ENCODE measurements at regions not wholly inside any gene's neighbourhood (a gene's known extent, or its start where the extent isn't known, plus 50 kb on each side); places are given as distances from the start of the nearest gene placed in this dataset.

DNA sequence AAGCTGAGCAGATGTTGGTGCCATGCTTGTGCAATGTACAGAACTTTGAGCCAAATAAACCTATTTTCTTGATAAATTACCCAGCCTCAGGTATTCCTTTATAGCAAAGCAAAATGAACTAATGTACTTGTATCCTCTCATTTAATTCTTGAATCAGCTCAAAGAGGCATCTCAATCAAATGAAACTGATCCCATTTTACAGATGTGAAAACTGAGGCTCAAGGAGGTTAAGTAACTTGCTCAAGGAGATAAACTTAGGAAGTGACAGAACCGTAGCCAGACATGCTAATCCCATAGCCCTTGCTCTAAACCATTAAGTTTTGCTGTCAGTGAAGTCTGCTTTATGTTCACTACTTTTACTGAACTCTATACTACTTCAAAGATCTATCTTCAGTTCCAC lies 467.0 kb upstream of the UBE2E3 start:
- Histone ChIP-seq H2AFZ (ENCODE audit: low read length) (no peak overlapping the region), H3K9ac (ENCODE audit: low read length) (no peak overlapping the region), H3K4me1 (ENCODE audit: low read length) (peaks cover 19% of the 10 kb centered on the region; the same call in 1 of the 2 replicates), H4K20me1 (ENCODE audit: insufficient read depth, low read length) (no peaks in the 10 kb centered on the region), H3K9me3 (replicated peaks; ENCODE audit: insufficient read depth, low read length) (no peaks in the 10 kb centered on the region), H3K27ac (ENCODE audit: low read length) (no peak overlapping the region), H3K79me2 (ENCODE audit: low read length) (no peaks in the 10 kb centered on the region), H3K36me3 (replicated peaks; ENCODE audit: insufficient read depth, low read length) (no peaks in the 10 kb centered on the region), H3K27me3 (replicated peaks; ENCODE audit: insufficient read depth, low read length) (no peaks in the 10 kb centered on the region), H3K9me2 (replicated peaks; ENCODE audit: insufficient read depth, low read length) (no peaks in the 10 kb centered on the region), H3K4me3 (ENCODE audit: low read length) (no peak overlapping the region), H3F3A (ENCODE audit: insufficient read depth, low read length) (no peaks in the 10 kb centered on the region), H3K4me2 (ENCODE audit: low read depth, low read length) (no peak overlapping the region)
- TF ChIP-seq EZH2 (optimal IDR thresholded peaks at IDR 0.05; ENCODE audit: low read depth, low read length) (no peak), CTCF (IDR thresholded peaks at IDR 0.05; ENCODE audit: low read length) (no peak), EZH2phosphoT487 (IDR thresholded peaks at IDR 0.05; ENCODE audit: low read length) (no peak)
- no peak for DNase-seq

- H3K79me2 ChIP-seq (ENCODE audit: low read length): no peaks in the 10 kb centered on the region
- H3K27ac ChIP-seq (ENCODE audit: low read length): no peak overlapping the region
- TF ChIP-seq EZH2 (optimal IDR thresholded peaks at IDR 0.05; ENCODE audit: low read depth, low read length) (no peak), CTCF (IDR thresholded peaks at IDR 0.05; ENCODE audit: low read length) (no peak), EZH2phosphoT487 (IDR thresholded peaks at IDR 0.05; ENCODE audit: low read length) (no peak)
- H3K9ac ChIP-seq (ENCODE audit: low read length): no peak overlapping the region
- H3F3A ChIP-seq (ENCODE audit: insufficient read depth, low read length): no peaks in the 10 kb centered on the region
- no peaks in the 10 kb centered on the region for H3K9me2 ChIP-seq (replicated peaks; ENCODE audit: insufficient read depth, low read length)
- H3K4me2 ChIP-seq (ENCODE audit: low read depth, low read length): no peak overlapping the region
- no peaks in the 10 kb centered on the region for H3K27me3 ChIP-seq (replicated peaks; ENCODE audit: insufficient read depth, low read length)
- no peaks in the 10 kb centered on the region for H3K4me1 ChIP-seq (ENCODE audit: low read length)
- H2AFZ ChIP-seq (ENCODE audit: low read length): no peak overlapping the region
- no peaks in the 10 kb centered on the region for H4K20me1 ChIP-seq (ENCODE audit: insufficient read depth, low read length)
- no peak for DNase-seq
- no peak overlapping the region for H3K4me3 ChIP-seq (ENCODE audit: low read length)
- no peaks in the 10 kb centered on the region for H3K36me3 ChIP-seq (replicated peaks; ENCODE audit: insufficient read depth, low read length)
- H3K9me3 ChIP-seq (replicated peaks; ENCODE audit: insufficient read depth, low read length): no peaks in the 10 kb centered on the region
These were observed 471.9 kb upstream of the UBE2E3 start for GRCh38 chr2:180508458-180508857.

DNA sequence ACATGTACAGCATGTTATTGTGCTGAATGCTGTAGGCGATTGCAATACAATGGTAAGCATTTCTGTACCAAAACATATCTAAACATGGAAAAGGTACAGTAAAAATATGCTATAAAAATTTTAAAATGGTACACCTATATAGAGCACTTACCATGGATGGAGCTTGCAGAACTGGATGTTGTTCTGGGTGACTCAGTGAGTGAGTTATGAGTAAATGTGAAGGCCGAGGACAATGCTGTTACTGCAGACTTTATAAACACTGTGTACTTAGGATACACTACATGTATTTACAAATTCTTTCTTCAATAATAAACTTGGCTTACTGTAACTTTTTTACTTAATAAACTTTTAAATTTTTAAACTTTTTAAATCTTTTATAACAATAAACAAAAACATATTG lies 473.4 kb upstream of the UBE2E3 start:
- Histone ChIP-seq H3K9me3 (replicated peaks; ENCODE audit: insufficient read depth, low read length) (no peaks in the 10 kb centered on the region), H3K27ac (ENCODE audit: low read length) (no peak overlapping the region), H3K36me3 (replicated peaks; ENCODE audit: insufficient read depth, low read length) (no peaks in the 10 kb centered on the region), H3K9me2 (replicated peaks; ENCODE audit: insufficient read depth, low read length) (no peaks in the 10 kb centered on the region), H2AFZ (ENCODE audit: low read length) (no peak overlapping the region), H4K20me1 (ENCODE audit: insufficient read depth, low read length) (no peaks in the 10 kb centered on the region), H3K79me2 (ENCODE audit: low read length) (no peaks in the 10 kb centered on the region), H3K4me1 (ENCODE audit: low read length) (no peaks in the 10 kb centered on the region), H3K4me3 (ENCODE audit: low read length) (no peak overlapping the region), H3K9ac (ENCODE audit: low read length) (no peak overlapping the region), H3F3A (ENCODE audit: insufficient read depth, low read length) (no peaks in the 10 kb centered on the region), H3K4me2 (ENCODE audit: low read depth, low read length) (no peak overlapping the region), H3K27me3 (replicated peaks; ENCODE audit: insufficient read depth, low read length) (no peaks in the 10 kb centered on the region)
- TF ChIP-seq EZH2phosphoT487 (IDR thresholded peaks at IDR 0.05; ENCODE audit: low read length) (no peak), CTCF (IDR thresholded peaks at IDR 0.05; ENCODE audit: low read length) (no peak), EZH2 (optimal IDR thresholded peaks at IDR 0.05; ENCODE audit: low read depth, low read length) (no peak)
- no peak for DNase-seq
